ENCODE measurements at regions not wholly inside any gene's neighbourhood (a gene's known extent, or its start where the extent isn't known, plus 50 kb on each side); places are given as distances from the start of the nearest gene placed in this dataset.

DNA sequence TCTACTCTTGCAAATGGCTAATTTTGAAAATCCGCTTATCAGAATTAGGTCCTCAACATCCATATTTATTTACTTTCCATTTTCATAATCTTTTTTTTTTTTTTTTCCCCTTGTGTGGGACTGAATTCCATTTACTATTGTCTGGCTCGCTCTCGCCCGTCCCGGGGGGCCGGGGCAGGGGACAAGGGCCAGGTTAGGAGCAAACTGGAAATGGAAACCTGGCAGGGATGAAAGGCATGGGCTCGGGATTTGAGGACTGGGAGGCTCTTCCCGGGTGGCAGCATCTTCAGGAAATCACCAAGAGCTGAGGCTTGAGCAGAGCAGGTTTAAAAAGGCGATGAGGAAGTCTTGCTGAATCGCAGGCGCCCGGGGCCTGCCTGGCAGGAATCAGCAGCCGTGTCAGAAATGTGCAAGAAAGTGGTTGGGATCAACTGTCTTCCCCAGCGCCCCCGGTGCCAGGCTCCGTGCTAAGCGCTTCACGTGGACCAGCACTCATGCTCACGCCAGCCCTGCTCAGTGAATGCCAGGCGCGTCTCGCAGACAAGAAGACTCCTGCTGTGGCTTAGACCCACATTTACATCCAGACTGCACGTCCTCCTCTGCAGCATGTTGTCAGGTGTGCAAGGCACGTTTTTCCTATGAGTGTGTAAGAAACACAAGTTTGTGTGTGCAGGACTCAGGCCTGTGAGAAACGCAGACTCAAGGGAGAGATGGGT, 66.3 kb upstream of the UNC5A start:
- in situ Hi-C loops (cut with MboI), result no loop called here
- TF ChIP-seq EZH2 (IDR thresholded peaks at IDR 0.05; ENCODE audit: insufficient read depth, poor library complexity, severe bottlenecking) (peak; percentile 80), EZH2phosphoT487 (IDR thresholded peaks at IDR 0.05; ENCODE audit: insufficient read depth, low read depth) (no peak)
- H3K9ac ChIP-seq, result no peak overlapping the region
- H2AFZ ChIP-seq, result no peak overlapping the region
- H3K4me2 ChIP-seq (ENCODE audit: unreplicated experiment), result no peak overlapping the region
- H3K27ac ChIP-seq, result no peak overlapping the region
- 38 to 44% methylated on average over 25 of the region's 25 CpGs for WGBS, 2 experiments (ENCODE audit: low coverage in 1 of 2, low lambda C conversion rate in 2 of 2, missing lambda C conversion rate in 2 of 2)
- no peaks in the 10 kb centered on the region for H3K79me2 ChIP-seq (ENCODE audit: insufficient read depth)
- no peaks in the 10 kb centered on the region for H3K4me1 ChIP-seq (ENCODE audit: insufficient read depth)
- H3F3A ChIP-seq (ENCODE audit: insufficient read depth), result no peaks in the 10 kb centered on the region
- H3K9me3 ChIP-seq (ENCODE audit: low read depth), result no peaks in the 10 kb centered on the region
- peaks cover 57% of the 10 kb centered on the region for H3K27me3 ChIP-seq (replicated peaks; ENCODE audit: insufficient read depth)
- H3K9me2 ChIP-seq (ENCODE audit: insufficient read depth), result no peaks in the 10 kb centered on the region
- DNase-seq, result no peak
- H3K36me3 ChIP-seq (ENCODE audit: low read depth), result no peaks in the 10 kb centered on the region
- no peak overlapping the region for H3K4me3 ChIP-seq
- no peaks in the 10 kb centered on the region for H4K20me1 ChIP-seq (ENCODE audit: insufficient read depth)

GRCh38 chr5:176744584-176744965, 65.8 kb upstream of the UNC5A start:
- TF ChIP-seq EZH2 (IDR thresholded peaks at IDR 0.05; ENCODE audit: insufficient read depth, poor library complexity, severe bottlenecking) (peak; percentile 49), EZH2phosphoT487 (IDR thresholded peaks at IDR 0.05; ENCODE audit: insufficient read depth, low read depth) (no peak)
- WGBS, 2 experiments (ENCODE audit: low coverage in 1 of 2, low lambda C conversion rate in 2 of 2, missing lambda C conversion rate in 2 of 2), result 79% methylated on average over 8 of the region's 8 CpGs
- H3K27me3 ChIP-seq (replicated peaks; ENCODE audit: insufficient read depth), result peaks cover 57% of the 10 kb centered on the region
- no peak overlapping the region for H3K4me3 ChIP-seq
- no peaks in the 10 kb centered on the region for H3K79me2 ChIP-seq (ENCODE audit: insufficient read depth)
- no peak overlapping the region for H3K9ac ChIP-seq
- H3K27ac ChIP-seq, result no peak overlapping the region
- no peaks in the 10 kb centered on the region for H3K36me3 ChIP-seq (ENCODE audit: low read depth)
- no peak overlapping the region for H2AFZ ChIP-seq
- H4K20me1 ChIP-seq (ENCODE audit: insufficient read depth), result no peaks in the 10 kb centered on the region
- no peak overlapping the region for H3K4me2 ChIP-seq (ENCODE audit: unreplicated experiment)
- no peaks in the 10 kb centered on the region for H3K4me1 ChIP-seq (ENCODE audit: insufficient read depth)
- in situ Hi-C loops (cut with MboI), result no loop called here
- no peaks in the 10 kb centered on the region for H3K9me3 ChIP-seq (ENCODE audit: low read depth)
- no peaks in the 10 kb centered on the region for H3F3A ChIP-seq (ENCODE audit: insufficient read depth)
- H3K9me2 ChIP-seq (ENCODE audit: insufficient read depth), result no peaks in the 10 kb centered on the region
- DNase-seq, result no peak

DNA sequence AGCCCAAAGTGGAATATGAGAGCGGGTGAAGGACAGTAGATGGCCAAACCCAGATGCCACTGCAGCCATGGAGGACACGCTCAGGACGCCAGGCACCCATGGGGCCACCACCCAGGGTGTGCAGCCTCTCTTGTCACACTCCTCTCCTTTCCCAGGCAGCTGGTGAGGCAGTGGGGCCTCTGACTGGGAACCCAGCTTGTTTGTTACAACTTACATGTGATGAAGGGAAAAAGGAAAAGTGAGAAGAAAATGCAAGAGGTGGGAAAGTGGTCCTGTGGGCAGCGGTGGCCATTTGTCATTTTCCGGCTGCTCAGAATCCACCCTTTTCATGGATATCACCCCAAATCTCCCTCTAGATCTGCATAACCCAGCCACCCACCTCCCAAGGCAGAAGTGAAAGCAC, 62.7 kb upstream of the UNC5A start:
- 68 to 69% methylated on average over 5 of the region's 5 CpGs for WGBS, 2 experiments (ENCODE audit: low coverage in 1 of 2, low lambda C conversion rate in 2 of 2, missing lambda C conversion rate in 2 of 2)
- in situ Hi-C loops (cut with MboI), result no loop called here

DNA sequence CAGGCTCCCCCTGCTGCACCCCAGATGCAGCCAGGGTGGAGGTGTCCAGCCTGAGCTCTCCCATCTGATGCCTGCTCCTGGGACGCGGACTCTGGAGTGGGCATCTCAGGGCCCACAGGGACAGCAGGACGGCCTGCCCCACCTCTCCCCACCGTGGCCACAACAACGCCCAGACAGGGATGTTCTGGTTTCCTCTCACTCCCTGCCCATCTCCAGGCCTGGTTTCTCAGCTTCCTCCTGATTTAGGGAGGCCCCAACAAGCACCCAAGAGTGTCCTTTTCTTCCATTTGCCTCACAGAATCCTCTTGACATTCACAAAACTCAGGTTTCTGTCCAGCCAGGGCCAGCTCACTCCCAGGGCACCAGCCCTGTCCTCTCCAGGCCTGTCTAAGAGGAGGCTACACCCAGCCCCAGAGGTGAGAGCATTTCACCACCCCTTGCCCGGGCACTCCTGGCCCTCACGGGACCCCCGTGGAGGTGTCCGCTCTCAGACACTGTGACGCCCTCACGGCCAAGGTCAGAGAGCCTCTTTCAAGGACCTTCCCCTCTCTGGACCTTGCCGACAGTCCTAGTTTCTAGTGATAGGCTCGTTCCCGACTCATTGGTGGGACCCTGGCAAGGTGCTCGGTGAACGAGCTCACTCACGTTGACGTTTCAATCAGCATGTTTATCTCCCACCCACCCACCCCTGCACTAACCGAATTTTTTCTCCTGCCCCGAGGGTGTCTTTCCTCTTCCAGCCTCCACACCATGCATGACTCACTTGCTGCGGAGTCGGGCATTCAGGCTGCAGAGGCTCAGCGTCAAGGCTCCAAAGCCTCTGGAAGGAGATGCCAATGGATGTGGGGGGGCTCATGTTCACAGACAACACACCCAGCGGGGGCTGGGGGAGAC, 62.0 kb upstream of the UNC5A start:
- Histone ChIP-seq H3K4me2 (ENCODE audit: unreplicated experiment) (no peak overlapping the region), H3K79me2 (ENCODE audit: insufficient read depth) (no peaks in the 10 kb centered on the region), H3K9me2 (ENCODE audit: insufficient read depth) (no peaks in the 10 kb centered on the region), H3K27me3 (replicated peaks; ENCODE audit: insufficient read depth) (peaks cover 61% of the 10 kb centered on the region), H3K36me3 (ENCODE audit: low read depth) (no peaks in the 10 kb centered on the region), H3F3A (ENCODE audit: insufficient read depth) (no peaks in the 10 kb centered on the region), H3K9me3 (ENCODE audit: low read depth) (no peaks in the 10 kb centered on the region), H2AFZ (no peak overlapping the region), H3K9ac (no peak overlapping the region), H4K20me1 (ENCODE audit: insufficient read depth) (no peaks in the 10 kb centered on the region), H3K4me1 (ENCODE audit: insufficient read depth) (no peaks in the 10 kb centered on the region), H3K4me3 (no peak overlapping the region), H3K27ac (no peak overlapping the region)
- in situ Hi-C loops (cut with MboI), result no loop called here
- TF ChIP-seq EZH2phosphoT487 (IDR thresholded peaks at IDR 0.05; ENCODE audit: insufficient read depth, low read depth) (no peak), EZH2 (IDR thresholded peaks at IDR 0.05; ENCODE audit: insufficient read depth, poor library complexity, severe bottlenecking) (no peak)
- no peak for DNase-seq
- 67 to 71% methylated on average over 16 to 24 of the region's 24 CpGs for WGBS, 2 experiments (ENCODE audit: low coverage in 1 of 2, low lambda C conversion rate in 2 of 2, missing lambda C conversion rate in 2 of 2)

More for the DNA sequence above, 62.7 kb upstream of the UNC5A start:
- no peak overlapping the region for H3K9ac ChIP-seq
- no peak overlapping the region for H3K27ac ChIP-seq
- no peaks in the 10 kb centered on the region for H3F3A ChIP-seq (ENCODE audit: insufficient read depth)
- H3K27me3 ChIP-seq (replicated peaks; ENCODE audit: insufficient read depth), result peaks cover 62% of the 10 kb centered on the region
- H3K4me3 ChIP-seq, result no peak overlapping the region
- TF ChIP-seq EZH2 (IDR thresholded peaks at IDR 0.05; ENCODE audit: insufficient read depth, poor library complexity, severe bottlenecking) (no peak), EZH2phosphoT487 (IDR thresholded peaks at IDR 0.05; ENCODE audit: insufficient read depth, low read depth) (no peak)
- no peaks in the 10 kb centered on the region for H3K79me2 ChIP-seq (ENCODE audit: insufficient read depth)
- H2AFZ ChIP-seq, result no peak overlapping the region
- no peaks in the 10 kb centered on the region for H3K36me3 ChIP-seq (ENCODE audit: low read depth)
- H3K9me3 ChIP-seq (ENCODE audit: low read depth), result no peaks in the 10 kb centered on the region
- no peak overlapping the region for H3K4me2 ChIP-seq (ENCODE audit: unreplicated experiment)
- H3K4me1 ChIP-seq (ENCODE audit: insufficient read depth), result no peaks in the 10 kb centered on the region
- H3K9me2 ChIP-seq (ENCODE audit: insufficient read depth), result no peaks in the 10 kb centered on the region
- DNase-seq, result no peak
- H4K20me1 ChIP-seq (ENCODE audit: insufficient read depth), result no peaks in the 10 kb centered on the region
